GM12874 (cell line): ENCODE measurements at regions not wholly inside any gene's neighbourhood (a gene's known extent, or its start where the extent isn't known, plus 50 kb on each side); places are given as distances from the start of the nearest gene placed in this dataset.

ENCODE experiments used
- CTCF ChIP-seq: IDR thresholded peaks from 2 replicates; pipeline ENCODE4 v1.5.1; 2011; ENCODE audit warnings: low read depth, mild to moderate bottlenecking, control low read depth, low read length, moderate library complexity; ENCODE audit not compliant: insufficient read depth

GRCh38 chr11:92168936-92169335 lies 55.7 kb upstream of the FAT3 start:
- no peak for TF ChIP-seq CTCF

- TF ChIP-seq CTCF: no peak
These were observed 57.0 kb upstream of the FAT3 start for GRCh38 chr11:92167571-92167970.

- no peak for TF ChIP-seq CTCF
These were observed 58.3 kb upstream of the FAT3 start for GRCh38 chr11:92166335-92166734.

GRCh38 chr11:92163879-92164278 lies 60.7 kb upstream of the FAT3 start:
- no peak for TF ChIP-seq CTCF

- TF ChIP-seq CTCF: no peak
These were observed 61.8 kb upstream of the FAT3 start for GRCh38 chr11:92162776-92163175.

- TF ChIP-seq CTCF: no peak
These were observed 64.7 kb upstream of the FAT3 start for GRCh38 chr11:92159931-92160330.

- TF ChIP-seq CTCF: no peak
These were observed 70.0 kb upstream of the FAT3 start for GRCh38 chr11:92154611-92155010.

- no peak for TF ChIP-seq CTCF
These were observed 70.5 kb upstream of the FAT3 start for GRCh38 chr11:92154110-92154509.
